ENCODE measurements at regions not wholly inside any gene's neighbourhood (a gene's known extent, or its start where the extent isn't known, plus 50 kb on each side); places are given as distances from the start of the nearest gene placed in this dataset.
"Not testable (repeated sequence)": the region's sequence is repeated elsewhere in the genome, so short reads cannot be mapped to it uniquely, and the experiment has no call there.

DNA sequence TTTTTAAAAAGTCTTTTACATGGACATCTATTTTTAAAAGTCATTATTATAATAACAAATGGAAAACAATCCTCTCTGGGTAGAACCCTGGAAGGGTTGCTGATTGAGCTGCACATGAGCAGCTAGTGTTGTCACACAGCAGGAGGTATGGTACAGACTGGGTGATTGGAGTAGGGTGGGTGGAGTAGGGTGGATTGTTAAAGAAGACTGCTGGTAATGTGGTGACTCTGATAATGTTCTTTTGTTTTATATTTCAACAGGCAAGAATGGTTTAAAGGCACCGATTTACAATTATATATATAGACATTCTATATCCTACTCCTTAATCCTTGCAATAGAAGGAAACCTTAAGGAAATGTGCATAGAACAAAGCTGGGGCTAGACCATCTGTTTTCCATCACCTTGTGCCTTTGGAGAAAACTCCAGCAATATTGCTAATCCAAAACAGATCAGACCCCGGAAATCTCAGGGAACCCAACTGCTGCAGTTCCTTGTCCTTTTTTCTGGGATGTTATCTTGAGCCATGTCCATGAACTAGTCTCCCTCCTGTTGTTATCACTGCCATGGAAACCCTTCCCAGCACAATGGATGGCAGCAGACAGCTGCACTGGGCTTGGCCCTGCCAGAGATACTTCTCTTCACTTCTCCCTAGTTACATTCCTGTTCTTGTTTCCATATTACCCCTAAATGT, 129.7 kb downstream of the YIPF5 start:
- H3K9me3 Mint-ChIP-seq: no peaks in the 10 kb centered on the region
- H3K4me1 Mint-ChIP-seq: no peaks in the 10 kb centered on the region
- POLR2A ChIA-PET: no interaction called here
- no peaks in the 10 kb centered on the region for H3K36me3 Mint-ChIP-seq
- peaks cover 2% of the 10 kb centered on the region for H3K27me3 Mint-ChIP-seq
- DNase-seq: no peak
- no peak for ATAC-seq (ENCODE audit: low read depth)
- H3K27ac Mint-ChIP-seq: no peak overlapping the region
- H3K4me3 Mint-ChIP-seq: no peak overlapping the region

GRCh38 chr5:144042156-144042555, 128.3 kb downstream of the YIPF5 start:
- Mint-ChIP-seq H3K36me3 (no peaks in the 10 kb centered on the region), H3K9me3 (no peaks in the 10 kb centered on the region), H3K27me3 (no peaks in the 10 kb centered on the region), H3K4me3 (no peak overlapping the region), H3K4me1 (no peaks in the 10 kb centered on the region), H3K27ac (no peak overlapping the region)
- POLR2A ChIA-PET: no interaction called here
- DNase-seq (no peak), ATAC-seq (ENCODE audit: low read depth) (no peak)

- POLR2A ChIA-PET: no interaction called here
- no peak for ATAC-seq (ENCODE audit: low read depth)
- no peaks in the 10 kb centered on the region for H3K4me1 Mint-ChIP-seq
- H3K36me3 Mint-ChIP-seq: peaks cover 1% of the 10 kb centered on the region
- H3K27me3 Mint-ChIP-seq: peaks cover 12% of the 10 kb centered on the region
- no peak for DNase-seq
- no peak overlapping the region for H3K27ac Mint-ChIP-seq
- H3K9me3 Mint-ChIP-seq: peaks cover 1% of the 10 kb centered on the region
- no peak overlapping the region for H3K4me3 Mint-ChIP-seq
These were observed 122.1 kb downstream of the YIPF5 start for GRCh38 chr5:144048259-144048856.

DNA sequence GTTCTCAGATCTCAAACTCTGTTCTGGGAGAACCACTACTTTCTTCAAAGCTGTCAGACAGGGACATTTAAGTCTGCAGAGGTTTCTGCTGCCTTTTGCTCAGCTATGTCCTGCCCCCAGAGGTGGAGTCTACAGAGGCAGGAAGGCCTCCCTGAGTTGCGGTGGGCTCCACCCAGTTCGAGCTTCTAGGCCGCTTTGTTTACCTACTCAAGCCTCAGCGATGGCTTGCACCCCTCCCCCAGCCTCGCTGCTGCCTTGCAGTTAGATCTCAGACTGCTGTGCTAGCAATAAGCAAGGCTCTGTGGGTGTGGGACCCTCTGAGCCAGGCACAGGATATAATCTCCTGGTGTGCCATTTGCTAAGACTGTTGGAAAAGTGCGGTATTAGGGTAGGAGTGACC, 115.1 kb downstream of the YIPF5 start:
- DNase-seq; POLR2A ChIA-PET; H3K4me1 Mint-ChIP-seq; H3K36me3 Mint-ChIP-seq; H3K9me3 Mint-ChIP-seq; H3K4me3 Mint-ChIP-seq; H3K27me3 Mint-ChIP-seq; H3K27ac Mint-ChIP-seq; ATAC-seq (ENCODE audit: low read depth): not testable (repeated sequence)

- H3K4me3 Mint-ChIP-seq; POLR2A ChIA-PET; H3K36me3 Mint-ChIP-seq; H3K27me3 Mint-ChIP-seq; H3K4me1 Mint-ChIP-seq; ATAC-seq (ENCODE audit: low read depth); H3K9me3 Mint-ChIP-seq; DNase-seq; H3K27ac Mint-ChIP-seq: not testable (repeated sequence)
These were observed 110.4 kb downstream of the YIPF5 start for GRCh38 chr5:144060091-144060490.

GRCh38 chr5:144060598-144060997, 109.9 kb downstream of the YIPF5 start:
- POLR2A ChIA-PET: no interaction called here

GRCh38 chr5:144065786-144066185, 104.7 kb downstream of the YIPF5 start:
- ATAC-seq (ENCODE audit: low read depth) (no peak), DNase-seq (no peak)
- POLR2A ChIA-PET: no interaction called here
- Mint-ChIP-seq H3K36me3 (no peaks in the 10 kb centered on the region), H3K27ac (no peak overlapping the region), H3K27me3 (no peaks in the 10 kb centered on the region), H3K9me3 (peaks cover 2% of the 10 kb centered on the region), H3K4me3 (no peak overlapping the region), H3K4me1 (no peaks in the 10 kb centered on the region)

More at GRCh38 chr5:144060598-144060997, 109.9 kb downstream of the YIPF5 start:
- H3K9me3 Mint-ChIP-seq: peaks cover 5% of the 10 kb centered on the region
- H3K4me3 Mint-ChIP-seq: no peak overlapping the region
- ATAC-seq (ENCODE audit: low read depth) (no peak), DNase-seq (no peak)
- H3K4me1 Mint-ChIP-seq: no peaks in the 10 kb centered on the region
- no peak overlapping the region for H3K27ac Mint-ChIP-seq
- no peaks in the 10 kb centered on the region for H3K36me3 Mint-ChIP-seq
- no peaks in the 10 kb centered on the region for H3K27me3 Mint-ChIP-seq

GRCh38 chr5:144072518-144072927, 97.9 kb downstream of the YIPF5 start:
- H3K9me3 Mint-ChIP-seq: peaks cover 4% of the 10 kb centered on the region
- H3K36me3 Mint-ChIP-seq: no peaks in the 10 kb centered on the region
- H3K27me3 Mint-ChIP-seq: no peaks in the 10 kb centered on the region
- no peaks in the 10 kb centered on the region for H3K4me1 Mint-ChIP-seq
- no peak overlapping the region for H3K4me3 Mint-ChIP-seq
- no peak for DNase-seq
- H3K27ac Mint-ChIP-seq: no peak overlapping the region
- no peak for ATAC-seq (ENCODE audit: low read depth)
- POLR2A ChIA-PET: interaction anchor here (0.6 kb wide), 1 partner anchor 10 kb away, joined by 4 read pairs; no protein-coding TSS in a partner anchor

DNA sequence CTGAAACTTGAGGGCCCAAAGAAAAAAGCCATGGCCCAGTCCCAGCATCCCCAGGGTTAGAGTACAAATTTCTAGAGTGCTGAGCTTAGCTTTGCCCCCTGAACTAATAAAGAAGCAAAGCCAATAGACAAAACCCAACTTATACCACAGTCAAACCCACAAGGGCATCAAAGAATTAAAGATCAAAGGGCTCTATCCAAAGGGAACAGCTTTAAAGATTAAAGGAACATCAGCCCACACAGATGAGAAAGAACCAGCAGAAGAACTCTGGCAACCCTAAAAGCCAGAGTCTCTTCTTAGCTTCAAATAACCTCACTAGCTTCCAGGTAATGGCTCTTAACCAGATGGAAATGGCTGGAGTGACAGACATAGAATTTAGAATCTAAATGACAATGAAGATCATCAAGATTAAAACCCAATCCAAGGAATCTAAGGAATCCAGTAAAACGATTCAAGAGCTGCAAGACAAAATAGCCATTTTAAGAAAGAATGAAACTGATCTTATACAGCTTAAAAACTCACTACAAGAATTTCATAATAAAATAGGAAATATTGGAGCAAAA, 93.9 kb downstream of the YIPF5 start:
- H3K9me3 Mint-ChIP-seq: peaks cover 6% of the 10 kb centered on the region
- peaks cover 12% of the 10 kb centered on the region for H3K27me3 Mint-ChIP-seq
- POLR2A ChIA-PET: no interaction called here
- H3K4me3 Mint-ChIP-seq: no peak overlapping the region
- DNase-seq (no peak), ATAC-seq (ENCODE audit: low read depth) (no peak)
- H3K27ac Mint-ChIP-seq: no peak overlapping the region
- no peaks in the 10 kb centered on the region for H3K36me3 Mint-ChIP-seq
- no peaks in the 10 kb centered on the region for H3K4me1 Mint-ChIP-seq

DNA sequence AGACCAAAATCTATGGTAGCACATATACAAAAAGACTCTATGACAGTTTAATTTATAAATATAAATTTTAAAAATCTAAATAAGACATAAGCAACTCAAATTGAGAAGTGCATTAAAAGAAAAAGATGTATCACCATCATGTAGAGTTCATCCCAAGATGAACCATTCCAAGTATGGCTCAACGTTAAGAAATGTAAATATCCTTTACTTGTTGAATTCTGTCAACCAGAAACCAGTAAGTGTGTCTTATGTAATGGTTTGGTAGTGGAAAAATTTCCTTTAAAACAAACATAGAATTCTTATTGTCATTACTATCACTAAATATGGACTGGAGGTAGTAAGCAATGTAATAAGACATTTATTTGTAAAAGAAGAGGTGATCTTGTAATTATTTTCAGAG, 87.3 kb downstream of the YIPF5 start:
- no peak for ATAC-seq (ENCODE audit: low read depth)
- H3K27me3 Mint-ChIP-seq: peaks cover 11% of the 10 kb centered on the region
- H3K4me3 Mint-ChIP-seq: no peak overlapping the region
- peaks cover 3% of the 10 kb centered on the region for H3K9me3 Mint-ChIP-seq
- POLR2A ChIA-PET: no interaction called here
- no peak for DNase-seq
- no peak overlapping the region for H3K27ac Mint-ChIP-seq
- H3K36me3 Mint-ChIP-seq: no peaks in the 10 kb centered on the region
- no peaks in the 10 kb centered on the region for H3K4me1 Mint-ChIP-seq

DNA sequence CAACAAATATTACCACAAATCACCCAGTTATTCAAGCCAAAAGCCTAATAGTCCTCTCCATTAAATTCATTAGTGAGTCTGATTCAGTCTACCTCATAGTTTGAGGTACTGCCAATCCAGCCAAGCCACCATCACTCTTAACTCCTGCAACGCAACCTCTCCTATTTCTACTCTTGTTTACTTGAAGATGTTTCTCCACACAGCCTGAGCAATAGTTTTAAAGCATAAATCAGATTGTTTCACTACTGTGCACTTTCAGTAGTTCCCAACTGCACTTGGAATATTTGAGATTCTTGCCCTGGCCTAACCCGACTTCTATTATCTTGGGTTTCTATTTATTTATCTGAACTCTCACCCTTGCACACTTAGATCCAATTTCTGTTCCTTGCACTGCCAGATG, 85.5 kb downstream of the YIPF5 start:
- DNase-seq (no peak), ATAC-seq (ENCODE audit: low read depth) (no peak)
- H3K27me3 Mint-ChIP-seq: peaks cover 2% of the 10 kb centered on the region
- H3K36me3 Mint-ChIP-seq: no peaks in the 10 kb centered on the region
- H3K4me3 Mint-ChIP-seq: no peak overlapping the region
- H3K4me1 Mint-ChIP-seq: peaks cover 3% of the 10 kb centered on the region
- POLR2A ChIA-PET: no interaction called here
- no peak overlapping the region for H3K27ac Mint-ChIP-seq
- H3K9me3 Mint-ChIP-seq: peaks cover 1% of the 10 kb centered on the region

DNA sequence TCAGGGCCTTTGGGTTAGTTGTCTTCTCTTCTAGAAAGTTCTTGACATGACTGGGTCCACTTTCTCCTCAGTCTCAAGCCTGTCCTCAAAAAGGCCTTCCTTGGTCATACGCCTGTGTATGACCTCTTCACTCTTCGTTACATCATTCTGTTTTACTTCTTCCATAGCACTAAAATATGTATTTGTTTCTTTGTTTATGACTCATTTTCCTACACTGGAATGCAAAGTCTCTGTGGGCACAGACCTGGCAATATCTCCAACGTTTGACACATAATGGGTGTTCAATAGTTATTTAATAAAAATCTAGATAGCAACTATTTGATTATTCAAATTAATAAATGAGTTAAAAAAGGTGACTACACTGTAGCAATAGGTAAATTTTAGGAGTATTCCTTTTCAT, 85.1 kb downstream of the YIPF5 start:
- POLR2A ChIA-PET: no interaction called here
- DNase-seq: no peak
- Mint-ChIP-seq H3K4me3 (no peak overlapping the region), H3K9me3 (peaks cover 1% of the 10 kb centered on the region), H3K4me1 (peaks cover 3% of the 10 kb centered on the region), H3K27me3 (peaks cover 2% of the 10 kb centered on the region), H3K27ac (no peak overlapping the region), H3K36me3 (no peaks in the 10 kb centered on the region)
- no peak for ATAC-seq (ENCODE audit: low read depth)

- H3K27me3 Mint-ChIP-seq: peaks cover 4% of the 10 kb centered on the region
- H3K4me1 Mint-ChIP-seq: peaks cover 3% of the 10 kb centered on the region
- ATAC-seq (ENCODE audit: low read depth) (no peak), DNase-seq (no peak)
- POLR2A ChIA-PET: no interaction called here
- no peaks in the 10 kb centered on the region for H3K36me3 Mint-ChIP-seq
- peaks cover 1% of the 10 kb centered on the region for H3K9me3 Mint-ChIP-seq
- H3K4me3 Mint-ChIP-seq: no peak overlapping the region
- H3K27ac Mint-ChIP-seq: no peak overlapping the region
These were observed 84.2 kb downstream of the YIPF5 start for GRCh38 chr5:144086295-144086694.

DNA sequence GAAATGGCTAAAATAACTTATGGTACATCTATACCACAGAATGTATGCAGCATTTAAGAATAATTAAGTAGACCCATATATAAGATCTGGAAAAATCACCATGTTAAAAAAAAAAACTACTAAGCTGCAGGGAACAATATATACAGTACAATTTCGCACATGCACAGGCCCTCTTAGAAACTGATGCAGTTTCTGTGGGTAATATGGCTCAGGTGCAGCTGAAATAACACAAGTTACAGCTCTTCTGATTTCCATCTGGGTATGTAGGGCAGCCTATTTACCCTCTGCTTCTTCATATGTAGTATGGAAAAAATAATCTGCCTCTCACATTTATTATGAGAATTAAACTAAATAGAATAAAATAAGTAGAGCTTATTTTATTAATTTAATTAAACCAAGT, 82.9 kb downstream of the YIPF5 start:
- H3K36me3 Mint-ChIP-seq: no peaks in the 10 kb centered on the region
- no peak for DNase-seq
- no peak overlapping the region for H3K4me3 Mint-ChIP-seq
- no peaks in the 10 kb centered on the region for H3K9me3 Mint-ChIP-seq
- POLR2A ChIA-PET: no interaction called here
- peaks cover 3% of the 10 kb centered on the region for H3K4me1 Mint-ChIP-seq
- ATAC-seq (ENCODE audit: low read depth): no peak
- H3K27ac Mint-ChIP-seq: no peak overlapping the region
- peaks cover 5% of the 10 kb centered on the region for H3K27me3 Mint-ChIP-seq

Data from activated naive CD8-positive, alpha-beta T cell treated with anti-CD3 and anti-CD28 coated beads, Interleukin-2, amount 10 ng/mL, durations not matched to agents 7 days and 5 days (primary cell).